ENCODE measurements at regions not wholly inside any gene's neighbourhood (a gene's known extent, or its start where the extent isn't known, plus 50 kb on each side); places are given as distances from the start of the nearest gene placed in this dataset.
A peak's percentile ranks its signal among the peaks of the same experiment; 100 is the strongest.

- TF ChIP-seq CTCF (IDR thresholded peaks at IDR 0.05; ENCODE audit: insufficient read depth, low read depth, low read length, missing control alignments) = no peak
- no peak overlapping the region for H3K4me3 ChIP-seq (ENCODE audit: low read depth, low read length)
- no peak for DNase-seq (ENCODE audit: low read depth)
Observed at GRCh38 chr10:44716470-44717015, 194.6 kb upstream of the TMEM72 start.

GRCh38 chr10:44723082-44723481 lies 188.1 kb upstream of the TMEM72 start:
- H3K4me3 ChIP-seq (ENCODE audit: low read depth, low read length) = no peak overlapping the region
- no peak for DNase-seq (ENCODE audit: low read depth)
- no peak for TF ChIP-seq CTCF (IDR thresholded peaks at IDR 0.05; ENCODE audit: insufficient read depth, low read depth, low read length, missing control alignments)

GRCh38 chr10:44723619-44724325 lies 187.4 kb upstream of the TMEM72 start:
- no peak overlapping the region for H3K4me3 ChIP-seq (ENCODE audit: low read depth, low read length)
- no peak for TF ChIP-seq CTCF (IDR thresholded peaks at IDR 0.05; ENCODE audit: insufficient read depth, low read depth, low read length, missing control alignments)
- DNase-seq (ENCODE audit: low read depth) = no peak

- no peak for DNase-seq (ENCODE audit: low read depth)
- H3K4me3 ChIP-seq (ENCODE audit: low read depth, low read length) = no peak overlapping the region
- TF ChIP-seq CTCF (IDR thresholded peaks at IDR 0.05; ENCODE audit: insufficient read depth, low read depth, low read length, missing control alignments) = no peak
Observed at GRCh38 chr10:44724415-44725174, 186.5 kb upstream of the TMEM72 start.

- H3K4me3 ChIP-seq (ENCODE audit: low read depth, low read length) = no peak overlapping the region
- no peak for TF ChIP-seq CTCF (IDR thresholded peaks at IDR 0.05; ENCODE audit: insufficient read depth, low read depth, low read length, missing control alignments)
- DNase-seq (ENCODE audit: low read depth) = no peak
Observed at GRCh38 chr10:44725404-44725803, 185.7 kb upstream of the TMEM72 start.

- H3K4me3 ChIP-seq (ENCODE audit: low read depth, low read length) = no peak overlapping the region
- TF ChIP-seq CTCF (IDR thresholded peaks at IDR 0.05; ENCODE audit: insufficient read depth, low read depth, low read length, missing control alignments) = no peak
- peak; percentile 11 for DNase-seq (ENCODE audit: low read depth)
Observed at GRCh38 chr10:44731283-44731682, 179.9 kb upstream of the TMEM72 start.
